Type B pancreatic cell (in vitro differentiated cells): ENCODE measurements at regions not wholly inside any gene's neighbourhood (a gene's known extent, or its start where the extent isn't known, plus 50 kb on each side); places are given as distances from the start of the nearest gene placed in this dataset.
"Not testable (repeated sequence)": the region's sequence is repeated elsewhere in the genome, so short reads cannot be mapped to it uniquely, and the experiment has no call there.

ENCODE experiments used
- DNase-seq: peaks from one replicate; pipeline ENCODE4 v3.0.0; 2021; ENCODE audit warnings: mixed read lengths; ENCODE audit not compliant: unreplicated experiment; ENCODE audit errors: extremely low spot score
- H3K27ac Mint-ChIP-seq: 2 replicates; pipeline ENCODE4 v1.8.0; 2021; ENCODE audit warnings: mild to moderate bottlenecking, mixed read lengths
- H3K27me3 Mint-ChIP-seq: 2 replicates; pipeline ENCODE4 v1.8.0; 2021; ENCODE audit warnings: mixed read lengths
- H3K36me3 Mint-ChIP-seq: 2 replicates; pipeline ENCODE4 v1.8.0; 2021; ENCODE audit warnings: mixed read lengths
- H3K4me1 Mint-ChIP-seq: one replicate; pipeline ENCODE4 v1.8.0; 2021; ENCODE audit warnings: mixed read lengths; ENCODE audit not compliant: unreplicated experiment
- H3K4me3 Mint-ChIP-seq: 2 replicates; pipeline ENCODE4 v1.8.0; 2021; ENCODE audit warnings: mild to moderate bottlenecking, mixed read lengths
- H3K9me3 Mint-ChIP-seq: 2 replicates; pipeline ENCODE4 v1.8.0; 2021; ENCODE audit warnings: mixed read lengths
- TF ChIP-seq, protein P1 (sequence below): fragments of 200-600 bp; sonication (generic); conservative IDR thresholded peaks from 2 replicates; pipeline ENCODE4 v1.5.0; 2021; ENCODE audit warnings: antibody characterized with exemption, mild to moderate bottlenecking

DNA sequence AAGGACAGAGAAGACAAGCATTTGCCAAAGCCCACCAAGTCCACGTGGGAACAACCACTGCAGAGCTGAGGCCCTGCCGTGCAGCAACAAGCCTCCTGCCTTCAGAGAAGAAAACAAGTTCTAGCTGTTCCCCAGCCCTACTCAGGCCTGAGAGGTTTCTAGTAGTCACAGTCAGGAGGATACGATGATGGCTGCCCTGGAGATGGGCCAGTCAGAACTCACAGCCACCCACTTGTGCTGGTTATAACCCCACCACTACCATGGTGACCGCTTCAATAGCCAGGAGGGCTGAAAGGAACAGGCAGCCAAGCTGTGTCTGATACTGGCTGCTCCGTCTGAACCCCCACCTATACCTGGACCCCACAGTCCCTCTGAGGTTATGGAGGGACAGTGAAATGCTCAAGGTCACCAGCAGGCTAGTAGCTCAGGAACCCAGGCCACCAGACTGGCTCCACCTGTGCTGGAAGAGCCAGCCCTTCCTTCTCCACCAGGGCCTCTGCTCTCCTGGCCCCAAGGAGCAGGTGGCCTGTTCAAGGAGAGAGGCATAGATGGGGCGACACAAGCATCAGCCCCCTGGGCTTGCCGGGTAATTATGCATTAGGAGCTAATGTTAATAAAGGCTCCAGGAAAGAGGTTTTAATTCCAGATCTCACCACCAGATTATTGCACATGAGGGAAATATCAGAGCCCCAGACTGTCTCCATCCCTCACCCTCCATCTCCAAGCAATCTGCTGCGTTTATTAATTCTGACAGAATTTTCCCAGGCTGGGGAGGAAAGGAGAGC lies 125.8 kb upstream of the PCBD1 start:
- no peak overlapping the region for H3K4me3 Mint-ChIP-seq
- DNase-seq: no peak

DNA sequence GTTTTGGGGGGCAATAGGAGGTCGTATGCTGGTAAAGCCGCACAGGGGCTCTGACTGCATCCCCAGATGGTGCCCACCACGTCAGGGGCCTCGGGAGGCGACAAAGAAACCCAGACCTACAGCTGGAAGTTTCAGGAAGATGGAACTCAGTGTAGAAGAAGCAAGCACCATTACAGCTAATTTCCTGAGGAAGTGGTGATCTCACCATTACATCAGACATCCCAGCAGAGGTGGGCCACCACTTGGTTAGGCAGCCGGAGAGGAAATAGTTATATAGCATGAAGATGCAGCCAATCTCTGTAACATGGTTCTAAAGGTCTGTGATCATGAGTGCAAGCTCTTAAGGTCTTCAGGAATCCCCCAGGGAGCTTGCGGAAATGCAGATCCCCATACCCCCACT lies 127.3 kb upstream of the PCBD1 start:
- peaks cover 3% of the 10 kb centered on the region for H3K4me1 Mint-ChIP-seq
- DNase-seq: no peak
- TF ChIP-seq, protein P1, sequence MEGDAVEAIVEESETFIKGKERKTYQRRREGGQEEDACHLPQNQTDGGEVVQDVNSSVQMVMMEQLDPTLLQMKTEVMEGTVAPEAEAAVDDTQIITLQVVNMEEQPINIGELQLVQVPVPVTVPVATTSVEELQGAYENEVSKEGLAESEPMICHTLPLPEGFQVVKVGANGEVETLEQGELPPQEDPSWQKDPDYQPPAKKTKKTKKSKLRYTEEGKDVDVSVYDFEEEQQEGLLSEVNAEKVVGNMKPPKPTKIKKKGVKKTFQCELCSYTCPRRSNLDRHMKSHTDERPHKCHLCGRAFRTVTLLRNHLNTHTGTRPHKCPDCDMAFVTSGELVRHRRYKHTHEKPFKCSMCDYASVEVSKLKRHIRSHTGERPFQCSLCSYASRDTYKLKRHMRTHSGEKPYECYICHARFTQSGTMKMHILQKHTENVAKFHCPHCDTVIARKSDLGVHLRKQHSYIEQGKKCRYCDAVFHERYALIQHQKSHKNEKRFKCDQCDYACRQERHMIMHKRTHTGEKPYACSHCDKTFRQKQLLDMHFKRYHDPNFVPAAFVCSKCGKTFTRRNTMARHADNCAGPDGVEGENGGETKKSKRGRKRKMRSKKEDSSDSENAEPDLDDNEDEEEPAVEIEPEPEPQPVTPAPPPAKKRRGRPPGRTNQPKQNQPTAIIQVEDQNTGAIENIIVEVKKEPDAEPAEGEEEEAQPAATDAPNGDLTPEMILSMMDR: no peak
- no peak overlapping the region for H3K4me3 Mint-ChIP-seq
- H3K27ac Mint-ChIP-seq: no peak overlapping the region
- no peaks in the 10 kb centered on the region for H3K9me3 Mint-ChIP-seq
- H3K36me3 Mint-ChIP-seq: no peaks in the 10 kb centered on the region
- H3K27me3 Mint-ChIP-seq: peaks cover 31% of the 10 kb centered on the region

More for the DNA sequence above, 125.8 kb upstream of the PCBD1 start:
- H3K4me1 Mint-ChIP-seq: peaks cover 6% of the 10 kb centered on the region
- peaks cover 34% of the 10 kb centered on the region for H3K27me3 Mint-ChIP-seq
- no peaks in the 10 kb centered on the region for H3K36me3 Mint-ChIP-seq
- TF ChIP-seq, protein P1: no peak
- no peaks in the 10 kb centered on the region for H3K9me3 Mint-ChIP-seq
- H3K27ac Mint-ChIP-seq: no peak overlapping the region

DNA sequence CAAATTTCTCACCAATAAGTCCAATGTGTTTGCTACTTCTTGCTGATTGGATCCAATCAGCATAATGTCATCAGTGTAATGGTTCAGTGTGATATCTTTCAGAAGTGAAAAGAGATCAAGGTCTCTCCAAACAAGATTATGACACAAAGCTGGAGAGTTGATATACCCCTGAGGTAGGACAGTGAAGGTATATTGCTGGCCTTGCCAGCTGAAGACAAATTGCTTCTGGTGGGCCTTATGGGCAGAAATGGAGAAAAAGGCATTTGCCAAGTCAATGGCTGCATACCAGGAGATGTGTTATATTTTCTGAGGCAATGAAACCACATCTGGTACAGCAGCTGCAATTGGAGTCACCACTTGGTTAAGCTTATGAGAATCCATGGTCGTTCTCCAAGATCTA lies 131.7 kb upstream of the PCBD1 start:
- H3K36me3 Mint-ChIP-seq, DNase-seq, H3K27ac Mint-ChIP-seq, H3K9me3 Mint-ChIP-seq, H3K4me3 Mint-ChIP-seq, H3K4me1 Mint-ChIP-seq: not testable (repeated sequence)
- peaks cover 21% of the 10 kb centered on the region for H3K27me3 Mint-ChIP-seq

DNA sequence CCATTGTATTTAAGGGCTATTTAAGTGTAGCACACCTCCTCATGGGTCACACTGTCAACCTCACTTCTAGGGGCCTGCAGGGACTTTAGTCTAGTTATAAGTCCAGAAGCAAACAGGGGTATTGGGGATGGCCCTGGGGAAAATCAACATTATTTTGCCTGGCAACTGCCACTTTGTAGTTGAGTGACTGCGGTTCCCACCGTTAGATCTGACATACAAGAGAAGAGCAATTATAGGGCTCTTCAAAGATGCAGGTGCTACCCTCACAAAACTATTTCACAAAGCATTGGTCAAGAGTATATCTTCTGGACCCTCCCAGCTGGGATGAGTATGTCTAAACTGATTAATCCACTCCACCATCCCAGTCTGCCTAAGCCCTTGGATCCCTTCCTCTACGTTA lies 133.0 kb upstream of the PCBD1 start:
- peaks cover 13% of the 10 kb centered on the region for H3K27me3 Mint-ChIP-seq
- H3K4me3 Mint-ChIP-seq: no peak overlapping the region
- no peaks in the 10 kb centered on the region for H3K9me3 Mint-ChIP-seq
- no peak for DNase-seq
- H3K4me1 Mint-ChIP-seq: peaks cover 8% of the 10 kb centered on the region
- no peaks in the 10 kb centered on the region for H3K36me3 Mint-ChIP-seq
- TF ChIP-seq, protein P1: no peak
- H3K27ac Mint-ChIP-seq: no peak overlapping the region

DNA sequence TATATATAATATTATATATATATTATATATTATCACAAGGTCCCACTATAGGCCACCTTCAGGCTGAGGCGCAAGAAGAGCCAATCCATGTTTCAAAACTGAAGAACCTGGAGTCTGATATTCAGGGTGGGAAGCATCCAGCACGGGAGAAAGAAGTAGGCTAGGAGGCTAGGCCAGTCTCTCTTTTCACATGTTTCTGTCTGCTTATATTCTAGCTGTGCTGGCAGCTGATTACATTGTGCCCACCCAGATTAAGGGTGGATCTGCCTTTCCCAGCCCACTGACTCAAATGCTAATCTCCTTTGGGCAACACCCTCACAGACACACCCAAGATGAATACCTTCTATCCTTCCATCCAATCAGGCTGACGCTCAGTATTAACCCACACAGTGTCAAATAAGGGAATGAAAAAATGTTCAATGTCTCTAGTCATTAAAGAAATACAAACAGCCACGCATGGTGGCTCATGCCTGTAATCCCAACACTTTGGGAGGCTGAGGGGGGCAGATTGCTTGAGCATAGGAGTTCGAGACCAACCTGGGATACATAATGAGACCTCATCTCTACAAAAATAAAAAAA lies 135.4 kb upstream of the PCBD1 start:
- no peaks in the 10 kb centered on the region for H3K36me3 Mint-ChIP-seq
- TF ChIP-seq, protein P1: no peak
- H3K4me3 Mint-ChIP-seq: no peak overlapping the region
- no peak for DNase-seq
- peaks cover 8% of the 10 kb centered on the region for H3K27me3 Mint-ChIP-seq
- no peaks in the 10 kb centered on the region for H3K9me3 Mint-ChIP-seq
- no peak overlapping the region for H3K27ac Mint-ChIP-seq
- H3K4me1 Mint-ChIP-seq: peaks cover 8% of the 10 kb centered on the region

DNA sequence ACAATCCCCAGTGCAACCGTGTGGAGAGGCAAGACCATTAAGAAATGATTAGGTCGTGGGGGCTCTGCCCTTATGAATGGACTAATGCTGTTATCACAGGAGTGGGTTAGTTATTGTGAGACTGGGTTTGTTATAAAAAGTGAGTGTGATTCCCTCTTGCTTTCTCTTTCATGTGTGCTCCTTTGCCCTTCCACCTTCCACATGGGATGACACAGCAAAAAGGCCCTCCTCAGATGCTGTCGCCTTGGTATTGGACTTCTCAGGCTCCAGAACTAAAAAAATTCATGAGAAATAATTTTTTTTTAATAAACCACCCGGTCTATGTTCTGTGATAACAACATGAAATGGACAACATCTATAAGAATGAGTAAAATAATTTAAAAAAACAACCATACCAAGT lies 136.1 kb upstream of the PCBD1 start:
- no peak overlapping the region for H3K4me3 Mint-ChIP-seq
- peaks cover 4% of the 10 kb centered on the region for H3K27me3 Mint-ChIP-seq
- TF ChIP-seq, protein P1: no peak
- H3K27ac Mint-ChIP-seq: no peak overlapping the region
- H3K9me3 Mint-ChIP-seq: no peaks in the 10 kb centered on the region
- H3K4me1 Mint-ChIP-seq: peaks cover 8% of the 10 kb centered on the region
- DNase-seq: no peak
- H3K36me3 Mint-ChIP-seq: no peaks in the 10 kb centered on the region
